NCI-H1105 treated with DMSO at 0.1 percent for 48 hours (cell line): ENCODE measurements at regions not wholly inside any gene's neighbourhood (a gene's known extent, or its start where the extent isn't known, plus 50 kb on each side); places are given as distances from the start of the nearest gene placed in this dataset.
"Not testable (repeated sequence)": the region's sequence is repeated elsewhere in the genome, so short reads cannot be mapped to it uniquely, and the experiment has no call there.

Source experiments
- DNase-seq: peaks from one replicate; lab custom pipeline; 2025; lab: John Stamatoyannopoulos, UW

DNA sequence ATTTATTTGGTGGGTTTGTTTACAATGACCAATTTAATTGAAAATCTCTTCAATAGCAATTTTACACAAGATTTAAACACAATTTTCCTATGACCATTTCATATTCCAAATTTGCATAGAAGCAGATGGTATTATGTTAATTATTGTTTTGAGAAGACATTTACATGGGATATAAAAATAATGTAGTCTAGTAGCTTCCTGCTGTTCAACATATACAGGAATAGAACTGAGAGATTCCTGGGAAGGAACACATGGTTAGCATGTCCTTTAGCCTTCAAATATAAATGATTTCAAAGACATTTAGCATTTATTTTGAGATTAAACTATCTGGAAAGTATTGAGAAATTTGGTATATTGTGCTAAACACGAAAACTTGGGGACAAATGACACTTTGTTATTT, 129.6 kb downstream of the KCNE4 start:
- no peak for DNase-seq

DNA sequence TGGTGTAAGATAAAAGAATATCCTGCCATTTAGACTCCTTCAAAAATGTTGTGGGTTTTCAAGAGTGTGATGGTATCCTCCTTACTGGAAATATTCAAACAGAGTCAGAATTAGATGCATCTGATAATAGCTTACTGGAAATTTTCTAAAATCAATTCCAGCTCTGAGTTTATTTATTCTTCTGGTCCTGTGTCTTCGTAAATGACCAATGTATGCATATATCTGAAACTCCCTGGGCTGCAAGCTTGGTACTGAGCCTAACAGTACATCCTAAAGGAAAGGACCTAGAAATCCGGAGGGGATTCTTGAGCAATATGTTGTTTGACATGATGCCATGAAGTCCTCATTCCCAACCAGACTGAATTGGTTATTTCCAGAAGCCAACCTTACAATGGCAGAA, 130.4 kb downstream of the KCNE4 start:
- DNase-seq: no peak

DNA sequence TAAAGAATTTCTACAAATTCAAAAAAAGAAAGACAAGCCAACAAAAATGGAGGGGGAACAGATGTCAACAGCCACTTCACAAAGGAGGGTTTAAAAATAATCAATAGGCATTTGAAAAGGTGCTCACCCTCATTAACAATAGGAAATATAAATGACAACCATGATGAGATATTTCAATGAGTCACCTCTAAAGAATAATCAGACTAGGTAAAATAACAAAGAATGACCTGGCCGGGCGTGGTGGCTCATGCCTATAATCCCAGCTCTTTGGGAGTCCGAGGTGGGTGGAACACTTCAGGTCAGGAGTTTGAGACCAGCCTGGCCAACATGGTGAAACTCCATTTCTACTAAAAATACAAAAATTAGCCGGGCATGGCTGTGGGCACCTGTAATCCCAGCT, 133.6 kb downstream of the KCNE4 start:
- no peak for DNase-seq

DNA sequence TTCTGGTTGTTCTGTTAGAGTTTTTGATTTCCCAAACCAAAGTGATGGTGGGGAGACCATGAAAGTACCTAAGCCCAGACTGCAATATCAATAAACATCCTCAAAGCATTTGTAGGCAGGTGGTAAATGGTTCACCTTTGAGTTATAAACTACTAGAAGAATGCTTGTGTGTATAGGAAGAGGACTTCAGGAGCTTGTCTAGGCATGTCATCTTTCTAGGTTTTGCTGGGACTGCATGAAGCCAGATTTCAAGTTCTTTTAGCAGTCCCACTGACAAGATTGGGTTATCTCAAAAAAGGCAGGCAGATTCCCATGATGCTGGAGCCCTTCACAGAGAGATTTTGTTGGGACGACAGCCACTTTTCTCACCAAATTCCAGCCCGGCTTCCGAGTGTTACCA, 135.3 kb downstream of the KCNE4 start:
- DNase-seq: no peak

DNA sequence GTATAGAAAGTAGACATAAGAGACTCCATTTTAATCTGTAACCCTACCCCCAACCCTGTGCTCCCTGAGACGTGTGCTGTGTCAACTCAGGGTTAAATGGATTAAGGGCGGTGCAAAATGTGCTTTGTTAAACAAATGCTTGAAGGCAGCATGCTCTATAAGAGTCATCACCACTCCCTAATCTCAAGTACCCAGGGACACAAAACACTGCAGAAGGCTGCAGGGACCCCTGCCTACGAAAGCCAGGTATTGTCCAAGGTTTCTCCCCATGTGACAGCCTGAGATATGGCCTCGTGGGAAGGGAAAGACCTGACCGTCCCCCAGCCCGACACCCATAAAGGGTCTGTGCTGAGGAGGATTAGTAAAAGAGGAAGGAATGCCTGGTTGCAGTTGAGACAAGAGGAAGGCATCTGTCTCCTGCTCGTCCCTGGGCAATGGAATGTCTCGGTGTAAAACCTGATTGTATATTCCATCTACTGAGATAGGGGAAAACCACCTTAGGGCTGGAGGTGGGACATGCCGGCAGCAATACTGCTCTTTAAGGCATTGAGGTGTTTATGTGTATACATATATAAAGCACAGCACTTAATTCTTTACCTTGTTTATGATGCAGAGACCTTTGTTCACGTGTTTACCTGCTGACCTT, 138.7 kb downstream of the KCNE4 start:
- DNase-seq: not testable (repeated sequence)

DNA sequence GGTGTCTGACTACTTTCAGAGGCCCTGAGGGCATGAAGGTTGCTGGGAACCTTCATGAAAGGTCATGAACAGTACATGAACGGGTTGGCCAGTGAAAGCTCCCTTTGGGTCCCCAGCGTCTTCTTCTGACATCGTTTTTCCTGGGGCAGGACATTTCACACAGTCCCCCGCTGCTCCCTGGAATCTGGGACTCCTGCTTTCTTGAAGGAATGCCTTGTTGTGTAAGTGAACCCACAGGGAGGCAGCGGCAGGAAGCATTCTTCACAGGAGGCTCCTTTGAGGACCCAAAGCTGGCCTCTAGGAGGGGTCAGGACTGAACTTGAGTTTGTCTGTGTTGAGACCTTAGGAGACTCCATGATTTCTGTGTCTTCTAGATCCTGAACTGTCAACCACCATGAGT, 144.3 kb downstream of the KCNE4 start:
- no peak for DNase-seq

DNA sequence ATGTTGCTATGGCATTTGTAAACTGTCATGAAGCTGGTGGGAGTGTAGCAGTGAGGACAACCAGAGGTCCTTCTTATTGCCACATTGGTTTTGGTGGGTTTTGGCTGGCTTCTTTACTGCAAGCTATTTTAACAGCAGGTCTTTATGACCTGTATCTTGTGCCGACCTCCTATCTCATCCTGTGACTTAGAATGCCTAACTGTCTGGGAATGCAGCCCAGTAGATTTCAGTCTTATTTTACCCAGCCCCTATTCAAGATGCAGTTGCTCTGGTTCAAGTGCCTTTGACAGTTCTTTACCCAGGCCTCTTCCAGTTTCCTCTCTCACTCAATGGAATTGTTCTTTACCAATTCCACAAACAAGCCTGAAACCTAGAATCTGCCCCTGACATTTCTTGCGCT, 145.1 kb downstream of the KCNE4 start:
- DNase-seq: no peak

DNA sequence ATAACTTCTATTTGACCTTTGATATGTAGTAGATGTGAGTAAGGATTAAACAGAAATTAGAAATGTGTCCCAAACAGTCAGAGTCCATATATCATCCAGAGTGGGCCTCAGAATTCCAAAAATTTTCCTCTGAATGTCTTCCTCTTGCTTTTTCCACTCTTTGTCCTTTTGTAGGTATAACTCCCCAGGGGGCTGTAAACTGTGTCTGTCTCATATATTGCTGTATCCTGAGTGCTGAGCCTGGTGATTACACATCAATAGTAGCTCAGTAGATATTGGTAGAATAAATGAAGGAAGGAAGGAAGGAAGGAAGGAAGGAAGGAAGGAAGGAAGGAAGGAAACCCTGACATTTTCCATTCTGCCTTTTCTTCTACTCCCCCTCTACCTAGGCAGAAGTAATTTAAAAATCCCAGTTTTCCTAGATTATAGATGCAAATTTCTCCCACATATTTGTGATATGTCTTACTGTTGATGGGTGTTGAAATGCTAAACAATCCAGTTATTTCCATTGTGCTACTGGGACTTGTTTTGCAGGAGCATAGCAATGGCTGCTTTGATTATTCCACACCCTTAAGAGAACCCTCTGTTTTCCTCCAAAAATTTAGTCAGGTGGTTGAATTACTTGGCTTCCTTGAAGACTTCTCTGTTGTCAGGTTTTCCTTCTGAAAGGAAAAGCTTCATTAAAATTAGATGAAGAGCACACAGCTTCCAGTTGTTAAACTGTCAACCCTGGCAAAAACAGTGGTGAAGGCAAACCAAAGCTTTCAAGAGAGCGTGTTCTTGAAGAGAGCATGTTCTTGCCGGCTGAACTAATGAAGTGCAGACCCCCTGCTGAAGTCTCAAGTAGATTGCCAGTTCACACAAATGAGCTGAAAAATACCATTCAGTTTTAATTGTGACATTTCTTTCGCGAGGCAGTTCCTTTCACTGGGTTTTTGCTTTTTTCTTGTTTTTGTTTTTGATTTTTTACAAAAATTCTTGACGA, 147.8 kb downstream of the KCNE4 start:
- no peak for DNase-seq

DNA sequence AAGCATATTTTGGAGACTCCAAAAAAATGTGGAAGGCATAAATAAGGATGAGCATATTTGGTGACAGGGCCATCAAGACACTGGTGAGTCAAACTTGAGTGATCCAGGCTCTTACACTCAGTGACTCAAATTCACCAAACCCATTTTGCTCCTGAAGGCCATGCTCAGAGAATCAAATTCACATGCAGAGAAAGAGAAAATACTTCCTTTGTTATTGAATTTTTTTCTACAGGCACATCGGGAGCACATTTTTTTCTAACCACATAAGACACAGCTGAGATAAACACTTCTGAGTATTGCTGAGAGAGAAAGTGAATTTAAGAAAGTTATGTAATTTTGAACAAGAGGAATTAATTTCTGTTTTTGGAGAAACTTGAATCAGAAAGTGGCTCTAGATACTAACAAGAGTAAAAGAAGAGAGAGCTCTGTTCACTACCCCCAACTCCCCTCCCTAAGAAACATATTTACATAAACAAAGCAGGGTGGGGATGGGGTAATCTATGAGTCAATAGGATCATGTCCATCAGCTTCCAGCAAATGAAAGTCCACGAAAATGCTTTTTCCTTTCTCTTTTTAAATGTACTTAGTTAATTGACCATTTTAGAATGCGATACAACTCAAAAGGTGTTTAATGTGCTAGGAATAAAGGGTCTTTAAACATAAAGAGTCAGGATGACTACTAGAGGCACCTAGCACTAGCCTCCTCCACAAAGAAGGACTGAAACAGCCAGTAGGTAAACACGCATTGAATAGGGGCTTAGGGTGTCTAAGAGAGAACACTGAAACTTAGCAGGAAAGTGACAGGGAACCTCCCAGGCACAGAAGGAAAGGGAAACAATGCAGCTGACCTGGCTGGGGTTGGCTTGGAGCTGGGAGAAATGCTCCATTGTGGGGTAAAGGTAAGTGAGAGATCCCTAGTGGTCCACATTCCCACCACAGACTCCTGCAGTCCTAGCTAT, 152.3 kb downstream of the KCNE4 start:
- no peak for DNase-seq

DNA sequence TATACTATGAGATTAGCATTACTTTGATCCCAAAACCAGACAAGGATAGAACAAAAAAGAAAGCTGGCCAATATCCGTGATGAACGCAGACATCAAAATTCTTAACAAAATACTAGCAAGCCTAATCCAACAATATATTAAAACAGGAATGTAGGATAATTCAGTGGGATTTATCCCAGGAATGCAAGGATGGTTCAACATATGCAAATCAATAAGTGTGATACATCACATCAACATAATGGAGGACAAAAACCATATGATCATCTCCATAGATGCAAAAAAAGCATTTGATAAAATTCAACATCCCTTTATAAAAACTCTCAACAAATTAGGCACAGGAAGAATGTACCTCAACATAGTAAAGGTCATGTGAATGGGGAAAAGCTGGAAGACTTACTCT, 158.5 kb downstream of the KCNE4 start:
- no peak for DNase-seq

DNA sequence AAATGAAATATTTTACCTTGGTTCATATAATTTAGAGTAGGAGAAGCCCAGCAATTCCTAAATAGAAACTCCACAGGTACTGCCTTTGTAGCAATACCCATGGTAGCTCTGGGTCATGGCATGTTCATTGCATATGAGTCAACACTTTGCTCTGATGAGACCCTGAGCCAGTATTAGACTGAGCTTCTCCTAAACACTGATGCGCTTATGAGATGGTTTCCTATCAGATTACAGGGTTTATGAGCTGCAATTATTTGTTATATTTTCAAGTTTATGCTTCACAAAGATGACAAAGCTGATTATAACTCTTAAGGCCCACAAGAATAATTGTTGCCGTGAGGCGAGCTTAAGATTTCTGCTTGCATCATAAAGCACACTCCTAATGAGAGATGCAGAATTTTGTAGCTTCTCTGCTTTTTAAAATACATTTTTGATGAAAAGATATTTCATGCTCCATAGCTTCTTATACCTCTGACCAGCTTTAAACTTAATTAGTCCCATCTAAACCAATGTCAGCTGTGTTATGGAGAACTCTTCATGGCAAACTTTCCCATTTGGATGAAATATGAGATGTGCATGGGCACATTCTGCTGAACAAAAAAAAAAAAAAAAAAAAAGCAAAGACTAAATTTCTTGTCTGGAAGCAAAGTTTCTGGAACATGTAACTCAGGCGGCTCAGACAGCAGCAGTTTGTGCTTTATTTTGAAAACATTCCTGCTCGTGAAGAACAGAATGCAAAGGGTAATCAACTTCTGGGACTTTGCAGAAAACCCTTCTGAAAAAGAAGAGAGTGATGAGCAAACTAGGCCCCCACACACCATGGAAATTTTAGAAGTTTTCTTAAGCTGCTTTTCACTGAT, 162.6 kb downstream of the KCNE4 start:
- no peak for DNase-seq

DNA sequence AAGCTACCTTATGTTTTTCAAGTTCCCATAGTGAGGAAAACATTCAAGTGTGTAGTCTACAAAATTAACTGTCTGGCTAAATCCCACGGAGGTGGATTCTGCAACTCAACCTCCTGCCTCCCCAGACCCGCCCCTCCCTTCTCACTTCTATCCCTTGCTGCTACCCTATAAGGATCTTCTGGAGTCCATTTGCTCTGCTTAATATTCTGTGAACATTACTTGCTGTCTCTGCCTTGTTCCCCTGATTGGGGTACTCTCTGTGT, 163.2 kb downstream of the KCNE4 start:
- no peak for DNase-seq

DNA sequence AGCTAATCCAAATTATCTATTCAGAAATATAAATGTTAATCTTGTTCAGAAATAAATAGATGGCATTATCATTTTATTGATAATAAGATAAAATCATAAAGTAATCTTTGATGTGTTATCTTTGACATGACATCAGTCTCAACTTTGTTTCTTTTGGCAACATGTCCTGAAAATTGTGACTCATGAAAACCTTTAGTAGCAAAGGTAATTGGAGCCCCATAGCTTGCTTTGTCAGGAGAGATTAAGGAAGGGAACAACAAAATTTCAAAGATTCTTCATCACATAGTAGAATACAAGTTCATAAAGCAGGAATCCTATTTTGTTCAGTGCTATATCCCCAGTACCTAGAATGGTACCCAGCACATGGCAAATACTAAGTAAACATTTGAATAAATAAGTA, 165.4 kb downstream of the KCNE4 start:
- DNase-seq: no peak

DNA sequence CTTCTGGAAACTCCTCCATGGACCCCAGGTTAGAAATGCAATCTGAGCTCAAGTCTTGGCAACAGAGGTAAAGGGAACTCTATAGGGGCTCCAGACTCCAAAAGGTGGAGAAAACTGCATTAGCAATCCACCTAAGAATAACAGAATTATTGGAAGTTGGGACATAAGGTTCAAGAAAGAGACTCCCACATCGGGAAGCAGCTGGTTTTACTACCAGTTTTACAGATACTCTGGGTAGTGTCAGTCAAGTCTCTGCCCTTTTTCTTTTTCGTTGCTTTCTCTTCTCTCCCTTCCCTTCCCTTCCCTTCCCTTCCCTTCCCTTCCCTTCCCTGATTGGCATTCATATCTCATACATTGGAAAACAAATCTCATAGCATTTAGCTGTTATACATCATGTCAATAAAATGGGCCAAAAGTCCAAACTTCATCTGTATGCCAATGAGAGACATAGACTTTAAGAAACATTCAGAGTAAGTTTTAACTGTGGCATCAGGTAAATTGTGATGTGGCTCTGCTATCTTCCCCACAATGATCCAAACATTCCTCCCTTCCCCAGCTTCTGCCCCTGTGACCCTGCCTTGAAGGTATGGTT, 166.7 kb downstream of the KCNE4 start:
- DNase-seq: no peak

DNA sequence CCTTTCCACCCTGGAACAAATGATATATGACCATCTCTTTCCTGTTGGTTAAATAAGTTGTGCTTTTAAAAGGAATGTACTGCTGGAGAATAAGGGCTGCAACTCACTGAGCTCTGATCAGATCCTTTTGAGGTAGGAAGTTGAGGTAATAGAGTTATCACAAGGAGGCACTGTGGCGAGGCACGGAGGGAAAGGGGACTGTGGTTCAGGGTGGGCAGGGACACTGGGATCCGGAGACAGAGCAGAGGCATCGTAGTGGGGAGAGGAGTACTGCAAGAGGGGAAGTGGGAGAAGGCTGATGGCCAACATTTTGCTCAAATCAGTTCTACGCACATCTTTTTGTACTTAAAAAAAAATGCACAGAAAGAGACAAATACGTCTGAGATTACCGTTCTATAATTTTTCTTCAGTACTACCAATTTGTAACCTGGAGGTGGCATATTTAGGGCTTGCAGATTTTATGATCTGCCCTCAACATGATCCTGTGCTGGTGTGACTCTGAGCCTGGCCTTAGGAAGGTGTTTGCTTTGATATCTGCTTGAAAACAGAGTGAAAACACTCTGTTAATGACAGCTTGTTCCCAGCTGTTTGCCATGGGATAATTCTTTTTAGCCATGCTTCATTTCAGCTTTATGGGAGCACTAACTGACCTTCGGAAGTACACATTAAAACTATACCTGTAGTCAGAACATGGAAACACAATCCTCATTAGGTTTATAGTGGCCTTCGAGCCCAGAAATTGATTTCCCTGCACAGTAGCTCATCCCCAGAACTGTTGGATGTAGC, 168.1 kb downstream of the KCNE4 start:
- no peak for DNase-seq

DNA sequence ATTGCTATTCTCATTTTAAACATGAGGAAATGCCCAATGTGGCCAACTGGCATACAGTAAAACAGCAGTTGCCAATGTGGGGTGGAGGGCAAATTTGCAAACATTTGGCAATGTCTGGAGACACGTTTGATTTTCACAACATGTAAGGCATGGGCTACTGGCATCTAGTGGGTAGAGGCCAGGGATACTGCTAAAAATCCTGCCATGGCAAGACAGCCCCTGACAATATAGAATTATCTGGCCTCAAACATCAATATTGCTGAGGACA, 168.6 kb downstream of the KCNE4 start:
- DNase-seq: no peak

DNA sequence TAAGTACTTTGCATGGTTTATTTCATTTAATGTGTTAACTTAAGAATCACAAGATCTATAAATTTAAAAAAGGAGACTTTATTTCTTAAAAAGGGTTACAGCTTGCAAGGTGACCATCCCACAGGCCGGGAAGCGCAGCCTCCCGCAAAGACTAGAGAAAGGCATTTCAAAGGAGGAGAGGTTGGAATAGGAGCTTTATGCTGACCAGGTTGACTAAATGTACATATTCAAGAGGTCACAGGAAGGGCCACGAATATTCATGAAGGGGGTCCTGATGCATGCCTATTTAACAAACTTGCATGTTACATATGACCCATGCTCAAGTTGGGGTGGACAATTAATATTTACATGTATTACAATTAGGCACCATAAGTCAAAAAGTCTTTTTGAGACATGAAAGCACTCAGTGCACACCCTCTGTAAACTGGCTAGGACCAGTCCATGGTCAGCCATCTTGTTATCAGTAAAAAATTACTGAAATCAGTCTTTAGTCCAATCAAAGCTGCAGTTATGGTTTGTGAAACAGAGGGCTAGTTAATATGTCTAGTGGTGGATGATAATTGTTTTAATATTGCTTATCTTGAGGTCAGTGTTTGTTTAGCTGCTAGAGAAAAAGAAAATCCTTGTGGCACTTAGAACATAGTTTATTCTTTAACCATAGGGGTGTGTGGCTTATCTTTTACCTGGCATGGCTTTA, 169.3 kb downstream of the KCNE4 start:
- DNase-seq: no peak

DNA sequence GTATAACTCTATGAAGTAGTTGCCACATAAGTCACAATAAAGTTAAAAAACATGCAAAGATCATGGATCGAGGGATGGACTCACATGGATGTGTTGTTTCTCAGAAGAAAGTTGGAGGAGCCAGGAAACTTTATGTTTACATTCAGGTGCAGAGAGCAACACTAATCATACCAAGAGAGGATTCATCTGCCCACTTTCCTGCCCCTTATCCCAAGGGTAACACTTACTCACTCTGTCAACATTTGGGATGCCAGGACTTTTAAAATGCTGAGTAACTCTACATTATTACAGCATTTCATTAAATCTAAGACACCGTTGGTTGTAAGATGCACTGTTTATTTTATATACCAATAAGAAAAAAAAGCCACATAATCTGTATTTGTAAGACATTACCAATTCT, 170.4 kb downstream of the KCNE4 start:
- no peak for DNase-seq

DNA sequence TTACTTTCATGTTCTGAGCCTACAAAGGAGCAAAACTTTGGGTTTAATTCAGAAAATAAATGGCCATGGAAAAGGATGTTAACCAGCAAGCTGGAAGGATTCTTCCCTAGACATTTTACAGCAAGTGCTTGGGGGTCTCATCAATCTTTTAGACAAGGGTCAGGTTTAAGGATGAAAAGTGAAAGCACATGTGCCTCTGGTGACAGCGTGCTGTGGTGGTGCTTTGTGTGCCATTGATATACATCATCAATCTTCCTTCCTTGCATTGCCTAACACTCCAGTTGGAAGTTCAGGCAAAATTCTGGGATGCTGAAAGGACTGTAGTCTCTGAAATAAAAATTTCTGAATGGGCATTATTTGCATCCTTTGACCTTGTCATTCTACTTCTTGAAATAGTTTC, 171.2 kb downstream of the KCNE4 start:
- no peak for DNase-seq

DNA sequence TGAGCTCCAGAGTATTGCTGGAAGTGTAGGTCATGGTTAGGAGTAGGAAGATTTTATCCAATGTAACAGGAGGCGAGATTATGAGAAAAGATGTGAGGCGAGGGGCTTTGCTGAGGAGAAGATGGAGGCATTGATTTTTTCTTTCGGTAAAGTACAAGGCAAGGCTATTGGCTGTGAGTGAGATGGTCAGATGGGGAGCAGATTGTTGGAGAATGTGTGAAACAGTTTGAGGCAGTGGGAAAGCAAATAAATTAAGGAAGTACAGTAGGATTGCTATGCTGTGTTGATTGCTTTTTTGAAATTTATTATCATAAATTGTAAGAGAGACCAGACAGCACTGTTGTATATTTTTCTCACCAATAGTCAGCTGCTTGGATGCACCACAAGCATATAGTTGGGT, 173.3 kb downstream of the KCNE4 start:
- no peak for DNase-seq
